GM19452 (cell line): ENCODE measurements at regions not wholly inside any gene's neighbourhood (a gene's known extent, or its start where the extent isn't known, plus 50 kb on each side); places are given as distances from the start of the nearest gene placed in this dataset.

Source experiments
- ATAC-seq: cut with Tn5 transposase; IDR thresholded peaks from one replicate; pipeline ENCODE4 v1.9.1; 2021; ENCODE audit not compliant: unreplicated experiment

DNA sequence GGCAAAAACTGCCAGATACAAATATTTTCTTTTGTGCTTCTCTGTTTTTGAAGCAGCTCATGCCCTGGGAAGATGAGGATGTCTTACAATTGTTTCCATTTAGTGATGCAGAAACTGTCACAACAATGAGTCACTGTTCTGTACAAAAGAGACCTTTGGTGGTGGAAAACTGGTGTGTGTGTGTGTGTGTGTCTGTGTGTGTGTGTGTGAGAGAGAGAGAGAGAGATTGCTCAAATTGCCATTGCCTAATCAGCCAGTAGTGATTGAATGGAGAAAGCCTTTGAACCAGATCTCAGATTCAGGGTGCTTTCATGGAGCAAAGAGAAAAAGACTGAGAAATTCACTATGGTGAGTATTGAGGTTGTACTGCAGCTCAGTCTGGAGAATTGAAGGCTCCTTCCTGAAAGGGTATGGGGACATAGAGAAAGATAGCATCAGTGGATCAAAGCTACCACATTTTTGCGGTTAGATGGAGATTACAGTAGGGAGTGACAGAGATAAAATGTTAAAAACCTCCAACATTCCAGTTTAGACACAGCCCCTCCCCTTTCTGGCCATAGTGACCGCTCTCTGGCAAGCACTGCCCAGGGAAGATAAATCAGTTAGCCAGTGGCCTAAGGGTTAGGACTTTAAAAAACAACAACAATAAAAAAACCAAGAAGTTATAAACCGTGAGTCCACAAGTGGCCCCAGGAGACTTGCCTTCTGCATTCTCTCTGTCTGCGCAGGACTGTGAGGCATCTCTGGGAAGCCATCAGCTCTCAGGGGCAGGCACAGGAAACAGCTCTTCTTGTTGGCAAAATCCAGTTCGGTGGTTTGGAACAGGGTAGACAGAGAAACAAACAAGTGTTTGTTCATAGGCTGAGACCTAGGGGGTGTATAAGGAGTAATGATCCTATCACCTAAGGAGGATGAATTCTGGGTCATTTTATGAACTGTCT, 406.5 kb downstream of the DUSP10 start:
- no peak for ATAC-seq

DNA sequence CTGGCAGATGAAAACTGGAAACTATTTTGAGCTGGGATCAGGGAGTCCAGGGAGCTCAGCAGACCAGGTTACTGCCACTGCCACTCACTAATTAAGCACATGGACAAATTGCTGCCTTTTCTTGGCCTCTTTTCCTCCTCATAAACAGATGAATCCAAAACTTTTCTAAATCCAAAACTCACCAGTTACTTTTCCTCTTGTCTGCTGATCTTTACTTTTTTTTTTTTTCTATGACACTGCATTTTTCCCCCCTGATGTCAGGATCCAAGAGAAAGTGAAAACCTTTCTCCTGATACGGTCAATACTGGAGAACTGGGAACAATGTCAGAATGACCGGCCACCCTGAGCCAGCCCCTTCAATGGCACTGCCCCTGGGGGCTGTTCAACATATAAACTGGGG, 405.8 kb downstream of the DUSP10 start:
- ATAC-seq = no peak

DNA sequence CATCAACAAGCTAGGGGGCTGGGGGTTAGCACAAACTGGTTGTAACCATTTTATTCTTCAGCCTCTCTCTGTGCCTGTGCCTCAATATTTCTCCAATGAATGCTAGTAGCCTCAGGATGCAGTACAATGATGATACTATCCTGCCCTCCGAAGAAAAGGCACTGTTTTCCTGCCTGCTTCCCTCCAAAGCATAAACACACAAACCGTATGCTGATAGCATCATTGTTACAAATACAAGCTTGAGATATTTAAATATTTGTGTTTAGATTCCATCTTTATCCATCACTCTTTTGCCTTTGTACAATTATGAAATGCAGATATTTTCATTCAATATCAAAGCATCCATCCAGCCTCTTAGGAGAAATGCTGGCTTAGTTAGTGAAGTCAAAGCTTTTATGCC, 404.8 kb downstream of the DUSP10 start:
- ATAC-seq = no peak

DNA sequence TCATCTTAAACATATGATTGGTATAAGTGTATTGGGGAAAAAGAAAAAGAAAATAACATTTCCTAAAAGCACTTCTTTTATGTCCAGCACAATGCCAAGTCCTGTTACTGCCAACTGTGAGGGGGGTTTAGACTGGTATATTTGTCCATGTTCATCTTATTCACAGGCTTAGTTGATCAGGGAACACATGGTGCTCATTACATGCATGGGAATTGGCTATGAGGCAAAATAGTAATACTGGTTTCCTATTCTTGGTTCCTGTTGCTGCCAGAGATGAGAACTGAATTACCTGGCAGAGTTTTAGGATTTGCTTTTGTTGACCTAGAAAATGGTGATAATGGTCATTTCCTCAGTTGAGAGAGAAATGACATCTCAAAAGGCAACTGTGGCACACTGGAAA, 398.8 kb downstream of the DUSP10 start:
- no peak for ATAC-seq

DNA sequence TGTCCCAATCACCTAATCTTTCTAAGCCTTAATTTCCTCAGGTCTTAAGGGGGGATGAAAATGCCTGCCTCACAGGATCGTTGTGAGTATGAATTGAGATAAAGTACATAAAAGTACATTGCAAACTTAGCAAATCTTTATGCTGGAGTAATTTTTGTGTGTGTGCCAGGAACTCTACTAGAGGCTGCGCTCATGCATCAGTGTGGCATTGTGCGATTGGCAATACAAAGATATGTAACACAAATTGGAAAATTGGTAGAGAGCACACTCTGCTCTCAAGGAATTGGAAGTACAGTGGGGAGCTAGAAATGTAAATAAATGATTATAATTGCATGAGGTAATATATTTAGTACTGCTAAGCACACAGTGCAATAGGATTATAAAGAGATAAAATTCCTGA, 398.3 kb downstream of the DUSP10 start:
- ATAC-seq = no peak

DNA sequence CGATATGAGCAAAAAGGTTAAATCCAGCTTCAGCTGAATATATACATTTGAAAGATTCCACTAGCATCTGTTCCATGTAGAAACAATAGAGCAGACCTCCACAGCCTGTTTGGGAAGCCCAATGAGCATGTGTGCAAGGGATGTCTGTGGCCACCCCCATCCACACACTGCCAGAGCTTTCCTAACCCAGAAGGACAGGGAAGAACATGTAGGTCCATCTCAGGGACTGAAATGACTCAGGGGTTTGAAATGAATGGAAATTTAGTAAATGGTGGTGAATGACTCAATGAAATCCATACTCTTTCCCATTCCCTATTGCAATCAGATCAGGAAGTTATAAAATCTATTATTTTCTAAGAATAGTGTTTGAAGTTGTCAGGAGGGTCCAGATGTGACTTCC, 397.2 kb downstream of the DUSP10 start:
- ATAC-seq = no peak

DNA sequence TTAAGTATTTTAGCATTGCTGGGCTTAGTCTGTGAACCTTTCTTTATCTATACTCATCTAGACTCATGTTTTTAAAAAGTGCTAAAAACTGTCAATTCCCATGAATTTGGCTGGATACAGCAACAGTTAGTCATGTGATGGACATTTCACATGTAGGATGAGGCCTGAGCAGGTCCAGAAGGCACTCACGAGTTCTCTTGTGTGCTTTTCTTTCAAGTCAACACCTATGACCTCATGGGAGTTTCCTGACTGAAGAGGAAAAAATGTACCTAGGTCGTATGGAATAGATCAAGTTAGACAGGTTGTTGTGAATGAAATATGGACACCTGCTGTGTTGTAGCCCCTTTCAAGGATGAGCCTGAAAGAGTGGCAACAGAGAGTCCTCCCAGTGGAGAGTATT, 394.2 kb downstream of the DUSP10 start:
- no peak for ATAC-seq

DNA sequence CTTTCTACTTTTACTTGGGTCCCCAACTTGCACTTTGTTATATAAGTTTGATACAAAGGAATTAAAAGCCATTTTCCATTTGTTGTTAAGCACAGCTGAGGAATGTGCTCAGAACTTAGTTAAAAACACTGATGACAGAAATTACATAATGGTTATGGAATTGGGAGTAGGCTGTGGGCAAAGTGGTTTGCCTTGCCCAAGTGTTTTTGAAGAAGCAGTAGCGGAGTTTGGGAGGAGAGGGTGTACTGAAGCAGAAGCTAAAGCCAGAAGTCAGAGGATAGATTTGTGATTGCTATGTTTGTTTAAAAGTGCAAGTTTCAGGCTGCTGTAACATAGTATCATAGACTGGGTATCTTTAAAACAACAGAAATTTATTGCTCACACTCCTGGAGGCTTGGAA, 391.8 kb downstream of the DUSP10 start:
- no peak for ATAC-seq

DNA sequence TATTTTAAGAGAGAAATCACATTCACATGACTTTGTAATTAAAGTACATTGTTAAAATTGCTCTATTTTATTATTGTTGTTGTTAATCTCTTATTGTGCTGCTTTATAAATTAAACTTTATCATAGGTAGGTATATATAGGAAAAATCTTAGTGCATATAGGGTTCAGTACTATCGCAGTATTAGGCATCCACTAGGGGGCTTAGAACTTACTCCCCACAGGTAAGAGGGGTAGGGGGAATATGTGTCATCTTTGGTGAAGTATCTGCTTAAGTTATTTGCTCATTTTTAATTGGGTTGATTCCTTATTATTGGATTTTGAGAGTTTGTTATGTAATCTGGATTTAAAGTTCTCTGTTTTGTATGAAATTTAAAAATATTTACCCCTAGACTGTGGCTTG, 385.2 kb downstream of the DUSP10 start:
- no peak for ATAC-seq

DNA sequence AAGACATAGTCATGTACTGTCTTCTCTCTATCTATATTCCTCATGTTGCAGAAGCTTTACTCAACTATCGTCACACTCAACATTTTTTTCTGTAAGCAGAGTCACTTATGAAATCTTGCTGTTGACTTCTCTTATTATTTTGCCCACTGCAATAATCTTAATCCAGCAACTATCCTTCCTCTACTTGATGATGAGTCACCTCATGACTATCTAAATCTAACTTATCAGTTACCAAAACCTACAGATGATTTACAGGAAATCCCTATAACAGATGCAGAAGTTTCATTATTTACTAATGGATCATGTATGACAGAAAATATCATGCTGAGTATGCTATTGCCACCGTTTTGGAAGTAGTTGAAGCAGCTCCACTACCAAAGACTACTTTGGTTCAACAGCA, 378.9 kb downstream of the DUSP10 start:
- peak; percentile 61 for ATAC-seq

DNA sequence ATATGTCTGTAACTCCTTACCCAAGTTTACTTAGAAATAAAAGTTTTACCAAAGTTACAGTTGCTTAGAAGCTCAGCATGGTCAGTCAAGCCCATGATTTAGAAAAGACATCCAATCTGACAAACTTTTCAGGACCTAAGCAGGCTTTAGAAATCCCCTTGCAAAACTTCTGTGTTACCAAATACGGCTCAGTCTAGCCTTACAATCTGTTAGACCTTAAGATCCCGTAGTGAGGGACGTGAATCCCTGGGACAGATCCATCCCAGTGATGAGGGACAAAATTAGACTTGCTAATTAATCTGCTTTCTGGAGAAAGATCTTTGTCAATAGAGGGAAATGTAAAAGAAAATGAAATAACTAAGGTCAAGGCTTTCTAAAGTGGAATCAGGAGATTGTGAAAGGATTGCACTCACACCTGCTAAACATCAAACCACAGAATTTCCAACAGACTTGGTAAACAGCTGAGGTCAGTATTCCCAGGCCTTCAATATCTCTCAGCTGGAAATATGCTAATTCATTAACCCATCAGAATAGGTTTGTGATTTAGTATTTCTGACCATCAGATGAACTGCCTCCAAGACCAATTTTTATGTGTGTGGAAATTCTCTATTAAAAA, 375.3 kb downstream of the DUSP10 start:
- ATAC-seq = no peak

DNA sequence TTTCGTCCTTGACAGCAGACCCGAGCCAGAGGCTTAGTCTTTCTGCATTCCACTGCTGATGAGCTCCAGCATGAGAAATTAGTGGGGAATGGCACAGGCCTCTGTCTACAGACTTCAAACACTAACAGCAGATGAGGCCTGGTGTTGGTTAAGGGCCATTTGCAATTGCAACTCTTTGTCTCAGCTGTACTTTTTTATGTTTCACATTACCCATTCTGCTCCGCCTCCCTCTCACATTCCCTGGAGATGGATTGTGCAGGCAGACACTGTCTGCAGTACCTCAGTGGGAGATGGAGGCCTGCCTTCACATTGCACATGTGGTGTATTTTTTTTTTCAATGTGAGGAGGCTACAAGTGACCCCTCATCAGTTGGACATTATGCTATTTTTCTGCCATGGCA, 370.2 kb downstream of the DUSP10 start:
- no peak for ATAC-seq

DNA sequence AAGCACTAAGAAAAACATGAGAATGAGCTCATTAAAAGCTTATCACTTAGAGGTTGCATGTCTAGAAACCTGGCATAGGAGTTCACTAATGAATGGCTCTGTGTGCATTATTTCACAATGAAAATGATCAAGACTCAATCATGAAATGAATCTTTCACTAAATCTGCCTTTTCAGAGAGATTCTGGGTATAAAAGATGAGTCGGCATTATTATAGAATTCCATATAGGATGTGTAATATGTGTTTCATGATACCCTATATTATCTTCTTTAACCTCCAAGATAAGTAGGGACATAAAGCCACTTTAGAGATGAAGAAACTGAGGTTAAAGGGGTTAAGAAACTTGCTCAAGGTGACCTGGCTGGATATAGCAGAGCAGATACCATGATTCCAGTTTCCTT, 368.1 kb downstream of the DUSP10 start:
- ATAC-seq = no peak

DNA sequence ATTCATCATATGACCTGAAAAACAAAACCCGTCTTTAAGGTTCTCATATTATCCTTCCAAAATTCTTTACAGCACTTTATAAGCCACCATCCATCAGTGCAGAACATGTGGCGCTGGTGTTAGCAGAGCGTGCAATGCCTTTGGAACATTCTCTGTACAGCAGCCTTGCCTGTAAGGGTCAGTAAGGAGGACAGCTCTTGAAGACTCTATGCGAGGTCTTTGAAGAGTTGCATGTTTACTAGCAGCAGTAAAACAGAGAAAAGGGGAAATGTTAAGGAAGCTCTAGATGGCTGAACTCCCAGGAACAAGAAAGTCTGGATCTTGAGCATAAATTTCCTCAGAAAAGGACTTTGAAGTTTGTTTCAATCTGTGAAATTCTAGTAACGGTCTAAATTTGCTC, 365.6 kb downstream of the DUSP10 start:
- ATAC-seq = no peak

DNA sequence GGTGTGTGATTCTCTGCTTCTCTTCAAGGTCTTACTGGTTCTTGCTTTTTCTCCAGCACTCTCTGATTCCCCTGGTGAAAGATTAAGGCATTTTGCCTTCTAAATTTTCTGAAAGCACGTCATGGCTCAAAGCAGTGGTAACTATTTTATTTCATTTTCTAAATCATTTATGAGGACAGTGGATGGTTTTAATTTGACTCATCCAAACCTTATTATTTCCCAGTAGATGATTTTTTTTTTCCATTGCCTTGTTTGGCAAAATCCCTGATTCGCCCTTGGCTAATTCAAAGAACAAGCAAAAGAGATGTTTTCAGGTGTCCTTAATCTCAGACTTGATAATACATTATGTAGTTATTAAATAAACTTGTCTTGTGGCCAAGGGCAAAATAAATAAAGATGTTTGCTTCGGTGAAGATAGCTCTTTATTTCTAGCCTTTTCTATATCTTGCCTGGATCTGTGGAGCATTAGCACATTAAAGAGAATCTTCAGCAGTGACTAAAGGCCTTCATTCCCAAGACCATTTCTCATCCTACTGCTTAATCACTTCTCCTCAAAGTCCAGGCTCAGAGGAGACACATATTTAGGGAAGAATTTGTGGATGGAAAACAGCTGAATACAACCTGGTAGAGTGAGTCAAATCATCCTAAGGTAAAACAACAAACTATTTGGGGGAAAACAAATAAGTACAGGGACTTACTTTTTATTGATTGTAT, 359.8 kb downstream of the DUSP10 start:
- no peak for ATAC-seq

DNA sequence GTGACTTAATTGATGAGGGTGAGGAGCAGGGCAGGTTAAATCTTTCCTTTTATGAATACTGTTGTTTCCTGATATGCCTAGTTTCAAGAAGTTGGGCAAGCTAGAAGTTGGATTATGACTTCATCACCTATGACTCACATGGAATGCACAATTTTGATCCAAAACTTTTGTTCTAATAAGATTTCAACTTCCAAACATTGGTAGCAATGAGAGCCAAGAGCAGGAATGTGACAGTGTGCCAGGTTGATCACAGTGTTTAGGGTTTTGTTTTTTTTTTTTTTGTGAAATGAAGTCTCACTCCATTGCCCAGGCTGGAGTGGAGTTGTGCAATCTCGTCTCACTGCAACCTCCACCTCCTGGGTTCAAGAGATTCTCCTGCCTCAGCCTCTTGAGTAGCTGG, 349.4 kb downstream of the DUSP10 start:
- ATAC-seq = no peak

DNA sequence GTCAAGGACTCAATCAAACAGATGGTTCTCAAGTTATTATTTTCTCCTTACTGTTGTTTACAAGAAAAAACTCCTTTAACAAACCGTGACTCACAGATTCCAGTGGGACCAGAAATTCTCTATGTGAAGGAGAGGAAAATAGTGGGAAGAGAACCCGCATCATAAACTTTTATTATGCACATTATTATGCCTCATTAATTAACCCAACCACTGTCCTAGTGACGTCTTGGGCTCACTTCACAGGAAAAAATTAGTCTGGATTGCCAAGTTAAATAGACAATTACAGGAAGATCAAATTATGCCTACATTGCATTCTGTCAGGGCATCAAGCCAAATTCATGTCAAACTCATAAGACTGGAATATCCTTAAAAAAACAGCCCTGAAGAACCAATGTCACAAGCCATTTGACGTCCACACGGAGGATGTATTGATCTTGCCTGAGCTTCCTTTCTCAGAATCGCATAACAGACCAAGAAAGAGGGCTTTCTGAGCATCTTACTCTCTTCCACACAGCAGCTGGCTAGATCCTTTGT, 347.8 kb downstream of the DUSP10 start:
- ATAC-seq = no peak

DNA sequence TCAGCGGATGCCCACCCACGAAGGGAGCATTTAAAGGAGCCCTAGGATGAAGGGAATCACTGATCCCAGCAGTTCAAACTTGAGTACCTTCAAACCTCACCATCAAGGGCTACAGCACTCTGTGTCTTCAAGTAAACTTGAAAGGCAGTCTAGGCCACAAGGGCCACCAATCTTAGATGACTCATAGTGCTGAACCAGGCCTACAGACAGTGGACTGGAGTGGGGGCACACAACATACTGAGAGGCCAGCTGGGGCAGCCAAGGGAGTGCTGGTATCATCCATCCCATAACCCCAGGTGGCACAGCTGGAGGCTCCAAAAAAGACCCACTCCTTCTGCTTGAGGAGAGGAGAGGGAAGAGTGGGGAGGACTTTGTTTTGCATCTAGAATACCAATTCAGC, 345.4 kb downstream of the DUSP10 start:
- ATAC-seq = no peak

DNA sequence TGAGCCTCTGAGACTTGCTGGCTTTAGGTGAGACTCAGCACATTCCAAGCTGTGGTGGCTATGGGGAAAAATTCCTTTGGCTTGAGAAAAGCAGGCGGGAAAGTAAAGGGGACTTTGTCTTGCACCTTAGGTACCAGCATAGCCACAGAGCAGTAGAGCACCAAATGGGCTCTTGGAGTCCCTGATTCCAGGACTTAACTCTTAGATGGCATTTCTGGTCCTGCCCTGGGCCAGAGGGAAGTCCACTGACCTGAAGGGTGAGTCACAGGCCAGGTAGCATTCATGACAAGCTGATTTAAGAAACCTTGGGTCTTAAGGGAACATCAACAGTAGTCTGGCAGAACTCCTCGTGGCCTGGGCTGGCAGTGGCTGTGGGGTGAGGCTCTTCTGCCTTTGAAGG, 344.7 kb downstream of the DUSP10 start:
- ATAC-seq = no peak

DNA sequence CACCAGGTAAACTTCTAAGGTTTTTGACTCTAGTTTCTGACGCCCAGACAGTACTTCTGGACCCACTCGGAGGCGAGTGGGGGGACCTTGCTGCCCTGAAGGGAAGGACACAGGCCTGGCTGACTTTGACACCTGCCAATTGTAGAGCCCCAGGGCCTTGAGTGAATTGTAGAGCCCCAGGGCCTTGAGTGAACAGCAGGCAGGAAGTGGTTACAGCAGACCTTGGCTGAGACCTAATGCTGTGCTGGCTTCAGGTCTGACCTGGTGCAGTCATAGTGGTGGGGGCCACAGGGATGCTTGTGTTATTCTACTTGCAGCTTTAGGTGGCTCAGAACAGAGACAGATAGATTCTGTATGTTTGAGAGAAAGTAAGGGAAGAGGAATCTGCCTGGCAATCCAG, 344.3 kb downstream of the DUSP10 start:
- no peak for ATAC-seq

DNA sequence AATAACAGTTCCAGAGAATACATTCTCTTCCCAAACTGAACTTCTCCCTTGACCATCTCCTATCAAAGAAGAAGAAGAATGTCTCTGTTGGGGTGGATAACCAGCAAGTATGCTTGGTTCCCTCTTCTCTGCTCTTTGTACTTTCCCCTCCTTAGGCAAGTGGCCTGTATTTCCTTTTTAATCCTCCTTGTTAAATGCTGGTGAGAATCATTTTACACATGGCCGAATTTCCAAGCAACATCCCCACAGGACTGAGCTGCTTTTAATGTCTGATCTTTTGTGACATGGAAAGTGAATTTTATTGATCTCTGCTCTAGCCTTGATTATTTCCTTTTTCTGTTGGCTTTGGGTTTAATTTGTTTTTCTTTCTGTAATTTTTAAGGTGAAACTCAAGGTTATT, 336.7 kb downstream of the DUSP10 start:
- no peak for ATAC-seq
